ENCODE measurements at regions not wholly inside any gene's neighbourhood (a gene's known extent, or its start where the extent isn't known, plus 50 kb on each side); places are given as distances from the start of the nearest gene placed in this dataset.

GRCh38 chr5:164545507-164545906 is 1040.1 kb downstream of the MAT2B start:
- DNase-seq: no peak

DNA sequence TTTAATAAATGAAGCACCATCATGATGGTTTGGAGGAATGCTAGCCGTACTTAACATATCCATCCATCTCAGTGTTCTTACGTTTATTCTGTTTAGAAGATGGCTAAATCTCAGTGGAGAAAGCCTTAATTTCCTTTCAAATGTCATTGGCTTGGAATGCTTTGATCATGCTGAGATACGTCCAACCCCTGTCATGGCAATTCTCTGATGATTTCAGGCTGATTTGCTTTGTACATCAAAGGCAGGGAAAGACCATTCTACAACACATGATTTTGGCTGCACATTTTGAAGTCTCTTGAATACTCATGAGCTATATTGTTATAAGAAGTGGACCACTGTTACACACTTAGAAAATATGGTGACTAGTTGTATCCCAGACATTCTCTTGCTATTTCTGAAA is 1048.4 kb downstream of the MAT2B start:
- DNase-seq: no peak

- DNase-seq: no peak
Measured at GRCh38 chr5:164555809-164556208, 1050.4 kb downstream of the MAT2B start.

GRCh38 chr5:164560216-164560615 is 1054.8 kb downstream of the MAT2B start:
- no peak for DNase-seq

DNA sequence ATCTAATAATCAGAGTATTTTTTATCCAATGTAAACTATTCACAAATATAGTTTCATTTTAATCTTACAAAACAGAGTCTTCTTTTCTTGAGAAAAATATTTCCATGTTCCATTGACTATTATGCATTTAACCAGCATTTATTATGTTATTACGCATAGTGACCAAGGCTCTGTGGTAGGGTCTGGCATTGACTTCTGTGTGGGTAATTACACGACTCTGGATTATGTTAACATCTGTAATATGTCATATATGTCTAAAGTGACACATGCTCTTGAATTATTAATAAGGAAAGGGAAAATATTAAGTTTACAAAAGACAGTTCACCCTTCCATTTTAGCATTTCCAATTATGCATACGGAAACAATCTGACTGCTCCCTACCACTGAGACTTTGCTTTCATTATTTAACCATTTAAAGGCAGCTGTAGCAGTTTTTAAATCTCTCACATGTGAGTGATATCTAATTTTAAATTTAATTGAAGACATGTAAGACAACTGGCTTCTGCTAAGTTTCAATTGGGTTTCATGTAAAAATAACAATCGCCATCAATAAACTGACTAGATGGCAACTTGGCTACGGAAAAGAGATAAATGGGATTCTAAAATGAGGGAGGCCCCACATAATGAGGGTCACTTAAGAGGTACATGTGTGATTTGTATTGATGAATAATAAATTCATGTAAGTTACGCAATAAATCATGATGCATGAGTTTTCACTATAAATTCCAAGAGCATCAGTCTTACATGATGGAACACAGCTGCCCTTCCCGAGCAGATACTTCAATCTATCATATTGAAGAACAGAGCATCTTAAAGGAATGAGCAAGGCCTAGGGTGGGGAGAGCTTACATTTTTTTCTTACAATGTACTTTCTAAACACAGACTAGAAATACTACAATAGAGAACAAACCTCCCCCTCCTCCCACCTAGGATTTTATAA is 1056.8 kb downstream of the MAT2B start:
- no peak for DNase-seq

GRCh38 chr5:164563370-164563769 is 1058.0 kb downstream of the MAT2B start:
- DNase-seq: no peak

DNA sequence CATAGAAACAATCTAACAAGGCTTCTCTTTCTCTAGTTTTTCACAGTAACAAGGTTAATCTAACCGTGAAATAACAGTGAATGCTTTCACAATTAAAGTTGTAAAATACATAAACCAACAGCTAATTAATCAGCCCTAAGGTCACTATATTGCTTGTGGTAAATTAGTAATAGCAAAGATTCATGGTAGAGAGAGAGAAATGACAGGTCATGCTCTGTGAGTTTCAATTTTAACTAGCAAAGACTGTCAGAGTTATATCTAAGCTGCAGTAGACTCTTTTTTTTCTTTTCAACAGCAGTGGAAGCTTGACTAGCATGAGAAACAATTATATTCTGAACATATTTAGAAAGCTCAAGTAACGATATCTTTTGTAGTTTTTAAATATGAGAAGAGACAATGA is 1068.0 kb downstream of the MAT2B start:
- no peak for DNase-seq

GRCh38 chr5:164577201-164577600 is 1071.8 kb downstream of the MAT2B start:
- no peak for DNase-seq

- no peak for DNase-seq
Measured at GRCh38 chr5:164577742-164578141, 1072.3 kb downstream of the MAT2B start.

GRCh38 chr5:164578401-164578800 is 1073.0 kb downstream of the MAT2B start:
- DNase-seq: no peak

GRCh38 chr5:164578911-164579310 is 1073.5 kb downstream of the MAT2B start:
- DNase-seq: no peak

- no peak for DNase-seq
Measured at GRCh38 chr5:164580155-164580554, 1074.7 kb downstream of the MAT2B start.

- DNase-seq: no peak
Measured at GRCh38 chr5:164581889-164582288, 1076.5 kb downstream of the MAT2B start.

GRCh38 chr5:164593982-164594381 is 1088.6 kb downstream of the MAT2B start:
- DNase-seq: no peak

- DNase-seq: no peak
Measured at GRCh38 chr5:164597293-164597900, 1092.0 kb downstream of the MAT2B start.

- peak; percentile 6 for DNase-seq
Measured at GRCh38 chr5:164600274-164600673, 1094.9 kb downstream of the MAT2B start.

DNA sequence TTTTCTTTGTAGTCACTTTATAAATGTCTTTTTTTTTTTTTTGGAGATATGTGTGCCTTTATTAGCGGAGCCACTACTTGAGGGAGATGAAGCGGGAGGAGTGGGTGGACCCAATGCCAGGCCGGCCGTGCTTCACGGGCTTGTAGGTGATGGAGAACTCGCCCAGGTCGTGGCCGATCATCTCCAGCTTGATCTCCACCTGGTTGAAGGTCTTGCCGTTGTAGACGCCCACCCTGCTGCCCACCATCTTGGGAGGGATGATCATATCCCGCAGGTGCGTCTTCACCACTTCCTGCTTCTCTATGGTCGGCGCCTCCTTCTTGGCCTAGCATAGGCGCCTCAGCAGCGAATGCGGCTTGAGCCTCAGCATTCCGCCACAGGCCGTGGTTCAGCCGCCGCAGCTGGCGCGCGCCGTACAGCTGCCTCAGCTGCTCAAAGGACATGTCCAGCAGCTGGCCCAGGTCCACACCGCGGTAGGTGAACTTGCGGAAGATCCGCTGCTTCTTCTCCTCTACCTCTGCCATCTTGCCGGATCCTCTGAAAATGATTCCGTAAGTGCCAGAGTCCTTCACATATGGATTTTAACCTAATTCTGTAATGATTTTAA is 1095.6 kb downstream of the MAT2B start:
- DNase-seq: no peak

DNA sequence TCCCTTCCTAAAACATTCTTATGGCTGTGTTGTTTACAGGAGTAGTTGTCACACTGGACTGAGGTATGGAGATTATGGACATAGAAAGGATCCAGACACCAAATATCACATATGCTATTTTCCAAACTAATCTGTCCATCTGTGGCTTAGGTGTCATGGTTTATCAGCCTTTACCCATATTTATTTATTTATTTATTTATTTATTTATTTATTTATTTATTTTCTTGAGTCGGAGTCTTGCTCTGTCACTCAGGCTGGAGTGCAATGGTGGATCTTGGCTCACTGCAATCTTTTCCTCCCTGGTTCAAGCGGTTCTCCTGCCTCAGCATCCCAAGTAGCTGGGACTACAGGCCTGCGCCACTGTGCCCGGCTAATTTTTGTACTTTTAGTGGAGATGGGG is 1103.1 kb downstream of the MAT2B start:
- DNase-seq: no peak

GRCh38 chr5:164610374-164610773 is 1105.0 kb downstream of the MAT2B start:
- no peak for DNase-seq

DNA sequence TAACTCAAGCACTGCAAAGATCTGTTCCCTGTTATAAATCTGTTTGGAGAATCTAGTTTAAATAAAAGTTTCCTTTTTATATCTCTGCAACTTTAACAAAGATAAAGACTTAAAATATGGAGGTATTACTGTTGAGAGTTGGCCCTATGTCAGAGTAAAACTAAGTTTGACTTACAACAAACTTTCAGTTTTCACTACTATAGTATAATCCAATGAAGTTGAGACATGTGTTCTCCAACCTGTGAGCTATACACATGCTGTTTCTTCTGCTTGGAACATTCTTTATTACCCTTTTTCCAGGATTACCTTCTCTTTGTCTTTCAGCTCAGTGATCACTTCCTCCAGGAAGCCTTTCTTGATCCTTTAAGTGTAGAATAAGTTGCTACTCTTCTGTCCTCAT is 1109.3 kb downstream of the MAT2B start:
- no peak for DNase-seq

- no peak for DNase-seq
Measured at GRCh38 chr5:164617290-164617689, 1111.9 kb downstream of the MAT2B start.

GRCh38 chr5:164627021-164627420 is 1121.6 kb downstream of the MAT2B start:
- DNase-seq: no peak

DNA sequence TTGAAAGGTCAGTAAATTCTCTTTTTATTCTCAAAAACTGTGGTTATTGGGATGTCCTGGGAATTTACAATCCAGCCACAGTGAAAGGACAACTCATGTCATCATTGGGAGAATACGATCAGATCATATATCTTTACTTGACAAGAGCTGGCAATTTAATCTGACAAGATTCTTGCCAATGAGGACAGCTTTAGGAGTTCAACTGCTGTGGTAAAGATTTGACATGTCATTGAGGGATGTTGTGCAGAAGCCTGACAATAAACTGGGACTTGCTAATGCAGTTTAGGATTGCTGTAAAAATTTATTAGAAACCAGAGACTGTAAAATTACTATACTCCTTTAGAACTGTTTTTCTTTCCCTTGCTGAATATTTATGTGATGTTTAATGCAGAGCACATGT is 1131.0 kb downstream of the MAT2B start:
- no peak for DNase-seq

DNA sequence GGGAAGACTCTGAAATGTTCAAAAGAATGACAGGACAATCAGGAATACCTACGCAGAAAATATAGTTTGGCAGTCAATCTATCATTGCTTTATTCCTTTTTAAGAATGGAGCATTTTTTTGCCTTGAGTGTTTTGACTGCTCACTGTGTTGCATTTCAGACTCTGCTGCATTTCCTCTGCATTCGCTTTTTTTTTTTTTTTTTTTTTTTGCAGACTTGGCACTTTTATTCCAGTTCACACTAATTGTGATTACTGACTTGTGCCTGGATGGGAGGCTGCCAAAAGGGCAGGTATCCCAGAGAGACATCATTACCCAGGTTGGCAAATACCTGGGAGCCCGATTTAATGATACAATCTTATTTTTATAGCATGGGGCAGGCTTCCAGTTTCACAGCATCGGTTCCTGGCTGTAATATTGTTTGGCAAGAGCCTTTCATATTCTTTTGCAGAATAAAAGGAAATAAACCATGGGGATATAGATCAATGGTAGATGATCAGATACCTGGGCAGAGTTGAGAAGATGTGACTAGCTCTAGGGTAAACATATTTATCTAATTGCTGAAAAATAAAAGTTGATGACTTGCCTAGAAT is 1132.6 kb downstream of the MAT2B start:
- no peak for DNase-seq
